CD4-positive, CD25-positive, alpha-beta regulatory T cell (primary cell): ENCODE measurements at regions not wholly inside any gene's neighbourhood (a gene's known extent, or its start where the extent isn't known, plus 50 kb on each side); places are given as distances from the start of the nearest gene placed in this dataset.

ENCODE experiments used
- ATAC-seq, 2 donors: fragments of 150-1000 bp; cut with Tn5 transposase; one replicate each; pipeline ENCODE4 v1.10.0; 2021; ENCODE audit warnings: low read depth in 2 of 2, moderate number of reproducible peaks in 2 of 2, moderate library complexity in 1 of 2
- DNase-seq, 3 donors: peaks; one replicate each; pipeline versions ENCODE4 v3.0.0 to v3.0.0-alpha.2; 2012 to 2022; ENCODE audit warnings: mixed read lengths in 1 of 3
- H3K27ac ChIP-seq: one replicate; pipeline ENCODE4 v1.7.0; 2013; ENCODE audit warnings: mild to moderate bottlenecking, low read length; ENCODE audit not compliant: insufficient read depth, poor library complexity, severe bottlenecking
- H3K27me3 ChIP-seq: one replicate; pipeline ENCODE4 v1.7.0; 2013; ENCODE audit warnings: low read length; ENCODE audit not compliant: control insufficient read depth, insufficient read depth
- H3K36me3 ChIP-seq: one replicate; pipeline ENCODE4 v1.7.0; 2013; ENCODE audit warnings: mild to moderate bottlenecking, low read length, moderate library complexity; ENCODE audit not compliant: control insufficient read depth, insufficient read depth
- H3K4me1 ChIP-seq: 2 replicates; pipeline ENCODE4 v1.7.0; 2013; ENCODE audit warnings: mild to moderate bottlenecking, low read length; ENCODE audit not compliant: insufficient read depth, control insufficient read depth, poor library complexity, severe bottlenecking
- H3K4me3 ChIP-seq: one replicate; pipeline ENCODE4 v1.7.0; 2013; ENCODE audit warnings: low read depth, mild to moderate bottlenecking, low read length, moderate library complexity
- H3K9me3 ChIP-seq, 2 experiments: 1 replicate in 1 of 2; 2 replicates in 1 of 2; pipeline ENCODE4 v1.7.0; 2013; ENCODE audit warnings: low read length in 2 of 2, mild to moderate bottlenecking in 1 of 2, moderate library complexity in 1 of 2; ENCODE audit not compliant: control insufficient read depth in 2 of 2
- H3K27ac Mint-ChIP-seq, 3 donors: one replicate each; pipeline ENCODE4 v1.8.0; 2020 to 2022; ENCODE audit warnings: mild to moderate bottlenecking in 3 of 3, mixed read lengths in 3 of 3, moderate library complexity in 2 of 3
- H3K27me3 Mint-ChIP-seq: one replicate; pipeline ENCODE4 v1.8.0; 2022; ENCODE audit warnings: mild to moderate bottlenecking, mixed read lengths
- H3K36me3 Mint-ChIP-seq: one replicate; pipeline ENCODE4 v1.8.0; 2020; ENCODE audit warnings: mixed read lengths
- H3K4me1 Mint-ChIP-seq, 4 donors: one replicate each; pipeline ENCODE4 v1.8.0; 2020 to 2022; ENCODE audit warnings: mixed read lengths in 4 of 4, mild to moderate bottlenecking in 1 of 4
- H3K4me3 Mint-ChIP-seq, 4 donors: one replicate each; pipeline ENCODE4 v1.8.0; 2020 to 2022; ENCODE audit warnings: mild to moderate bottlenecking in 4 of 4, mixed read lengths in 4 of 4, moderate library complexity in 3 of 4
- H3K9me3 Mint-ChIP-seq, 7 donors: one replicate each; pipeline ENCODE4 v1.8.0; 2020 to 2022; ENCODE audit warnings: mixed read lengths in 7 of 7, mild to moderate bottlenecking in 3 of 7, moderate library complexity in 2 of 7

DNA sequence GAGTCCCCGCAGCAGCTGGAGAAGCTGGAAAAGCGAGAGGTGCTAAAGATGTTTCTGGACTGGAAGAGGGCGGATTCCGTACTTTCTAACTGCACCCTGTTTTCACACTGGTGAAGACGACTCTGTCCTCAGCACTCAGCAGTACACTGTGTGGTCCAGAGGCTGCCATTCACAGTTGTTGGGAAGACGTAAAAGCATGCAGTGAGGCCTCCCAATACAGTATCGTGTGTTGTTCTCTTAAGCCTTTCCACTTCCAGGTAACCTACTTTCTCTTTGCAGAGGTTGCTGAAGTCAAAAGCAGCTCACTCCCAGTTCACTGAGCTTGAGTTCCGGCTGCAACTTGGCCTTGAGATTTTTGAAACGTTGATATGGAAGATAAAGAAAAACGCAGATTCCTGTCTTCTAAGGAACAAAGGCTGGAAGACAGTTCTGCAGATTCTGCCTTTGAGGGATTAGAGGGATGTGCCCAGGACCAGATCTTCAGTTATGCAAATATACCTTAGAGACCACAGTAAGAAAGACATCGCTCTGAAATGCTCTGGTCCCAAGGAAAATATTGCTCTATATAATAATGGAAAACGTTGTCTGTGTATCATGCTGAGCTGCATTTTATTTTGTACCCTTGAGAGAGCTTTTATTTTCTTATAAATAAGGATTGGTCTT is 540.9 kb downstream of the TRIML1 start:
- H3K9me3 Mint-ChIP-seq: peaks cover 0 to 35% (median 6%) of the 10 kb centered on the region in 7 donors

GRCh38 chr4:188680667-188681063 is 541.4 kb downstream of the TRIML1 start:
- Histone ChIP-seq H3K36me3 (no peaks in the 10 kb centered on the region), H3K9me3 (peaks cover 0 to 2% of the 10 kb centered on the region in 2 experiments), H3K27me3 (no peaks in the 10 kb centered on the region), H3K4me3 (no peak overlapping the region), H3K27ac (no peak overlapping the region), H3K4me1 (no peaks in the 10 kb centered on the region)
- H3K4me1 Mint-ChIP-seq: no peaks in the 10 kb centered on the region
- H3K4me3 Mint-ChIP-seq: no peak overlapping the region
- no peak overlapping the region for H3K27ac Mint-ChIP-seq
- ATAC-seq (no peak), DNase-seq (no peak)
- no peaks in the 10 kb centered on the region for H3K27me3 Mint-ChIP-seq
- no peaks in the 10 kb centered on the region for H3K36me3 Mint-ChIP-seq
- peaks cover 0 to 31% (median 2%) of the 10 kb centered on the region in 7 donors for H3K9me3 Mint-ChIP-seq

More for the DNA sequence above, 540.9 kb downstream of the TRIML1 start:
- H3K4me1 ChIP-seq: no peaks in the 10 kb centered on the region
- no peaks in the 10 kb centered on the region for H3K36me3 ChIP-seq
- no peaks in the 10 kb centered on the region for H3K36me3 Mint-ChIP-seq
- no peak overlapping the region for H3K27ac Mint-ChIP-seq
- H3K27ac ChIP-seq: no peak overlapping the region
- ATAC-seq: no peak
- H3K4me3 Mint-ChIP-seq: no peak overlapping the region
- peaks cover 0 to 2% of the 10 kb centered on the region in 2 experiments for H3K9me3 ChIP-seq
- no peaks in the 10 kb centered on the region for H3K27me3 Mint-ChIP-seq
- no peaks in the 10 kb centered on the region for H3K27me3 ChIP-seq
- no peaks in the 10 kb centered on the region for H3K4me1 Mint-ChIP-seq
- no peak overlapping the region for H3K4me3 ChIP-seq
- no peak for DNase-seq

GRCh38 chr4:188682321-188682720 is 543.1 kb downstream of the TRIML1 start:
- no peak overlapping the region for H3K4me3 ChIP-seq
- H3K27ac Mint-ChIP-seq: no peak overlapping the region
- H3K9me3 ChIP-seq: peaks cover 0 to 2% of the 10 kb centered on the region in 2 experiments
- DNase-seq (no peak), ATAC-seq (no peak)
- peaks cover 1 to 29% (median 7%) of the 10 kb centered on the region in 7 donors for H3K9me3 Mint-ChIP-seq
- no peaks in the 10 kb centered on the region for H3K4me1 Mint-ChIP-seq
- H3K4me3 Mint-ChIP-seq: no peak overlapping the region
- H3K36me3 ChIP-seq: no peaks in the 10 kb centered on the region
- no peak overlapping the region for H3K27ac ChIP-seq
- H3K36me3 Mint-ChIP-seq: no peaks in the 10 kb centered on the region
- H3K27me3 Mint-ChIP-seq: no peaks in the 10 kb centered on the region
- no peaks in the 10 kb centered on the region for H3K4me1 ChIP-seq
- no peaks in the 10 kb centered on the region for H3K27me3 ChIP-seq

GRCh38 chr4:188683571-188683970 is 544.3 kb downstream of the TRIML1 start:
- Histone ChIP-seq H3K36me3 (no peaks in the 10 kb centered on the region), H3K4me3 (no peak overlapping the region), H3K27ac (no peak overlapping the region), H3K4me1 (no peaks in the 10 kb centered on the region), H3K9me3 (peaks cover 2 to 5% of the 10 kb centered on the region in 2 experiments), H3K27me3 (no peaks in the 10 kb centered on the region)
- no peak for ATAC-seq
- Mint-ChIP-seq H3K4me3 (no peak overlapping the region), H3K4me1 (no peaks in the 10 kb centered on the region), H3K27me3 (no peaks in the 10 kb centered on the region), H3K9me3 (peaks cover 0 to 26% (median 8%) of the 10 kb centered on the region in 7 donors), H3K27ac (no peak overlapping the region), H3K36me3 (no peaks in the 10 kb centered on the region)
- DNase-seq: no peak

- Mint-ChIP-seq H3K9me3 (peaks cover 0 to 14% (median 8%) of the 10 kb centered on the region in 7 donors), H3K4me1 (no peaks in the 10 kb centered on the region), H3K27me3 (no peaks in the 10 kb centered on the region), H3K36me3 (no peaks in the 10 kb centered on the region), H3K4me3 (no peak overlapping the region), H3K27ac (no peak overlapping the region)
- peaks cover 0 to 5% of the 10 kb centered on the region in 2 experiments for H3K9me3 ChIP-seq
- no peak for DNase-seq
- ATAC-seq: no peak
- H3K36me3 ChIP-seq: no peaks in the 10 kb centered on the region
- no peaks in the 10 kb centered on the region for H3K27me3 ChIP-seq
- no peak overlapping the region for H3K27ac ChIP-seq
- H3K4me1 ChIP-seq: no peaks in the 10 kb centered on the region
- H3K4me3 ChIP-seq: no peak overlapping the region
Observed at GRCh38 chr4:188688956-188689355, 549.7 kb downstream of the TRIML1 start.

GRCh38 chr4:188691811-188692210 is 552.6 kb downstream of the TRIML1 start:
- no peaks in the 10 kb centered on the region for H3K4me1 Mint-ChIP-seq
- DNase-seq: no peak
- Histone ChIP-seq H3K36me3 (no peaks in the 10 kb centered on the region), H3K4me1 (no peaks in the 10 kb centered on the region), H3K27me3 (no peaks in the 10 kb centered on the region), H3K4me3 (no peak overlapping the region), H3K27ac (no peak overlapping the region), H3K9me3 (peaks cover 0 to 5% of the 10 kb centered on the region in 2 experiments)
- ATAC-seq: no peak
- peak overlapping the region in 1 of 3 donors; percentile 44 for H3K27ac Mint-ChIP-seq
- no peak overlapping the region for H3K4me3 Mint-ChIP-seq
- H3K36me3 Mint-ChIP-seq: no peaks in the 10 kb centered on the region
- H3K9me3 Mint-ChIP-seq: peaks cover 0 to 14% (median 6%) of the 10 kb centered on the region in 7 donors
- no peaks in the 10 kb centered on the region for H3K27me3 Mint-ChIP-seq

- H3K4me1 ChIP-seq: no peaks in the 10 kb centered on the region
- no peaks in the 10 kb centered on the region for H3K9me3 ChIP-seq
- Mint-ChIP-seq H3K4me3 (no peak overlapping the region), H3K4me1 (no peaks in the 10 kb centered on the region), H3K9me3 (peaks cover 0 to 10% (median 2%) of the 10 kb centered on the region in 7 donors), H3K27ac (no peak overlapping the region), H3K27me3 (no peaks in the 10 kb centered on the region), H3K36me3 (no peaks in the 10 kb centered on the region)
- no peaks in the 10 kb centered on the region for H3K36me3 ChIP-seq
- no peak for ATAC-seq
- no peak overlapping the region for H3K27ac ChIP-seq
- H3K4me3 ChIP-seq: no peak overlapping the region
- no peaks in the 10 kb centered on the region for H3K27me3 ChIP-seq
- no peak for DNase-seq
Observed at GRCh38 chr4:188695261-188695660, 556.0 kb downstream of the TRIML1 start.

DNA sequence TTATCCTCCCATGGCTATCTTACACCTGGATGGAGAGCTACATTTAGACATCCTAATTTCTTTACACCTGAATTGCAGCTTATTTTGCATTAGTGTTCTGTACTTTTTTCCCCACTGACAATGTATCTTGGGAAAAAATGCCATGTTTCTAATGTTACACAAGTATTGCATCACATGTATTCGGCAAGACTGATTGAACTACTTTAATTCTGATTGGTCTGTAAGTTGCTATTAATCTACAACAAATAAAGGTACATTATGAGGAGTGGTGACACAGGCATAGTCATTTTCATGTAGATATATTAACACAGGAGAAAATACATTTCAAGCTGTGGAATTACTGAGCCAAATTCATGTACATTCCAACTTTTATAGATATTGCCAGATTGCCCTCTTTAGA is 558.0 kb downstream of the TRIML1 start:
- Mint-ChIP-seq H3K36me3 (no peaks in the 10 kb centered on the region), H3K27ac (no peak overlapping the region), H3K27me3 (no peaks in the 10 kb centered on the region), H3K4me1 (no peaks in the 10 kb centered on the region), H3K4me3 (no peak overlapping the region), H3K9me3 (peaks cover 0 to 13% (median 4%) of the 10 kb centered on the region in 7 donors)
- no peak for ATAC-seq
- Histone ChIP-seq H3K9me3 (no peaks in the 10 kb centered on the region), H3K4me3 (no peak overlapping the region), H3K27me3 (no peaks in the 10 kb centered on the region), H3K27ac (no peak overlapping the region), H3K4me1 (no peaks in the 10 kb centered on the region), H3K36me3 (no peaks in the 10 kb centered on the region)
- no peak for DNase-seq
